ENCODE measurements at regions not wholly inside any gene's neighbourhood (a gene's known extent, or its start where the extent isn't known, plus 50 kb on each side); places are given as distances from the start of the nearest gene placed in this dataset.

DNA sequence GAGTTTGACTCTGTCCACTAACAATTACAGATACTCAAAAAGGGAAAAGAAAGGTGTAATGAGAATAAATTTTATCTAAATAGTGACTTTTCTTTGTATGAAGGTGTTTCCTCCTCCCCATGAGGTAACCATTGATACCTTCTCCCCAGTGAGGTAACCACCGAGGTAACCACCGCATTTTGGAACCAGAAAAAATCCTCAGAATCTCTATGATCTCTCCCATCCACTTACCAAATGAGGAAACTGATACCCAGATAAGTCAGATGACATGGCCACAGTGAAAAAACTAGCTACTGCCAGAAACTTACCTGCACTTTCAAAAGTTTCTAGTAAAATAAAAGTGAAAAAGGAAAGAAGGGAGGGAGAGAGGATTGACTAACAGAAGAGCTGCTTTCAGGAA lies 124.0 kb upstream of the FNDC3A start:
- TF ChIP-seq GATA2 (IDR thresholded peaks at IDR 0.05; ENCODE audit: low read depth, low read length) (no peak), GATA3 (IDR thresholded peaks at IDR 0.05; ENCODE audit: low read depth, low read length) (no peak)

DNA sequence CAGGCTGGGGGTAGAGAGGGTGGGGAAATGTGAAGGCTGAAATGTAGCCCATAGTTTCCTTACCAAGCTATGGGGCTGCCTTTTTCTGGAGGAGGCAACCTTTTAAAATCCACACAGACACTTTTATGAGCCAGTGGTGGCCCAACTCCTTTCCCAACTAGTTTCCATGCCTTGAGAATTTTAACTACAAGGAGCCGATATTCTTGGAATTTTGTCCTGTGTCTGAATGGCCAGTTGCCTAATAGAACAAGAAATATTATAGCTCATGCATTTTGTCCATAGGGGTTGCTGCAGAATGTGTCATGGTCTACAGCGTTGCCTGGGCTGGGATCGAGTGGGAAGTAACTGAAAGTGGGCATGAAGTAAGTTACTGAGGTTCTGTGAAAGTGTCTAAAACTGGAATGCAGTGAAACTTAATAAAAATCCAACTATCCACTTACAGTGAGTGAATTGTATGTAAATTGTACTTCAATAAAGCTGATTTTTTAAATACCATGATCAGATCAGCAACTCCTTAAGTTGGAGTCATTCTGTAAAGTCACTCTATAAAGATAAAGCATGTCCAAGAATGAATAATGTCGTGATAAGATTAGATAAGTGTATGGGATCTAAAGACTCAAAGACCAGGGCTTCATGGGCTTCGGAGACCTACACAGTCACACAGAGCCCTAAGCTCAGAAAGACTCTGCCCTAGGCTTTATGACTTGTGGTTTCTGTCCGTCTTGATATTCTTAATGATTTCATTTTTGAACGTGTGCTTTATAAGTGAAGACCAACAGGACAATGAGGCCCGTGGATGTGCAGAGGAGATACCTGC lies 122.6 kb upstream of the FNDC3A start:
- no peak for TF ChIP-seq GATA2 (IDR thresholded peaks at IDR 0.05; ENCODE audit: low read depth, low read length)
- TF ChIP-seq GATA3 (IDR thresholded peaks at IDR 0.05; ENCODE audit: low read depth, low read length): no peak

DNA sequence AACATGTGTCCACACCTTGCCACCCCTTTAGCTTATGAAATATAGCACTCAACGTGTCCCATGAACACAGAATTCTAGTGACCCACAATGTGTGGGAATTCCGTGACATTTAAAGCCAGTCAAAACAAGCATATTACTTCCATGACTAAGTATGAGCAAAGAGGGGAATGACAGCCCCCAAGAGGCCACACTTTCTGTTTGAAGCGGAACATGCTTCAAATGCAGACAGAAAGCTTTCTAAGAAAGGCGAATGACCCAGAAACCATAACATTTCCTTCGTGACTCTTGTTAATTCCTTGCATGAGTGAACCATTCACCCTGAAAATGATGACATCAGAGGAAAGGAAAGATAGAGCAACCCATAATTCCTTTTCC lies 122.0 kb upstream of the FNDC3A start:
- no peak for TF ChIP-seq GATA2 (IDR thresholded peaks at IDR 0.05; ENCODE audit: low read depth, low read length)
- TF ChIP-seq GATA3 (IDR thresholded peaks at IDR 0.05; ENCODE audit: low read depth, low read length): no peak

DNA sequence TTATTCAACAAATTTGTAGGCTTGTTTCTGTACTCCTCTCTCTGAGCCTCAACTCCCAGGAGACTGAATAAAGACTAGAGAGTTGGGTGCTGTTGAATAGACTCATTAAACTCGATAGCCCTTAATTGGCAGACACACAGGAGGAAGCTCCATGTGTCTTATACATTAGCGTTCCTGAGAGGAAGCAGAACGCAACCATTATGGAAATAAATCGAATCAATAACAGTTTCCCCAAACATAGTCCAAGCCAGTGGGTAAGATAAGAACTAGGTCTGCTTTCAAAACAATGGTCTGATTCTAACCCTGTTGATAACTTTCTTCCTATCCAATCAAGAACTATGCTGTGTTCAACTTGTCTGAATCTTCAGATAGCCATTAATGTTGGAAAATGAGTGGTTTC lies 118.1 kb upstream of the FNDC3A start:
- TF ChIP-seq GATA3 (IDR thresholded peaks at IDR 0.05; ENCODE audit: low read depth, low read length) (no peak), GATA2 (IDR thresholded peaks at IDR 0.05; ENCODE audit: low read depth, low read length) (no peak)

DNA sequence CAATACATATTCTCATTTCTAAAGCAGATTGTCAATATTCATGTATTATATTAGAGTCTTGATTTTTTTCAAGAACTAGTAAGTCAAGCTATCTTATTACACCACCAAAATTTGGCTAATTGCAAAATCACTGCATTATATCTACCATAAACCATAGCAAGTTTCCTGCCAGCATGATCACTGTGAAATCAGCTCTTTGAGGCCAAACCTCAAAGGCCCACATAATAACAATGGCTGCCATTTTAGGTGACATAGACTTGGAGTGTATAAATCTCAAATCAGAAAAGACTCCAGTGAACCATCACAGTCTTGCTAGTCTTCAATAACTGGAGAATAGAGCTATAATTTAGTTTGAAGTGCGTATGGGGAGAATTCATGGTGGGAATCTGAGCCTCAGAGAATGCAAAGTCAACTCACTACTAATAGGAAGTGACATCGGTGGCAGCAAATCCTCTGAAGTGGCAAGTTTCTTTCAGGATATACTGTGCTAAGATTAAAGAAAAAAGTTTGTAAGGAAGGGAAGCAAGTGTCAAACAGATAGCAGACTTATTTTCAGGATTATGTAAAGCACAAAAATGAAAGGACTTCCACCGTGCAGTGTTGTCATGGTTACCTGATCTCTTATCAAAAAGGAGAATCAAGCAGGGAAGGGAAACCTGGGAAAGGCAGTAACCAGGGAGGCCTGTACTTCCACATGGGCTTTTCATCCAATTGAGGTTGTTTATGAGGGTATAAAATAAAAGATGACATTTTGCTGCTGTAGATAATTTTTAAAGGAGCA lies 117.4 kb upstream of the FNDC3A start:
- TF ChIP-seq GATA2 (IDR thresholded peaks at IDR 0.05; ENCODE audit: low read depth, low read length): peak; percentile 90
- peak; percentile 87 for TF ChIP-seq GATA3 (IDR thresholded peaks at IDR 0.05; ENCODE audit: low read depth, low read length)

DNA sequence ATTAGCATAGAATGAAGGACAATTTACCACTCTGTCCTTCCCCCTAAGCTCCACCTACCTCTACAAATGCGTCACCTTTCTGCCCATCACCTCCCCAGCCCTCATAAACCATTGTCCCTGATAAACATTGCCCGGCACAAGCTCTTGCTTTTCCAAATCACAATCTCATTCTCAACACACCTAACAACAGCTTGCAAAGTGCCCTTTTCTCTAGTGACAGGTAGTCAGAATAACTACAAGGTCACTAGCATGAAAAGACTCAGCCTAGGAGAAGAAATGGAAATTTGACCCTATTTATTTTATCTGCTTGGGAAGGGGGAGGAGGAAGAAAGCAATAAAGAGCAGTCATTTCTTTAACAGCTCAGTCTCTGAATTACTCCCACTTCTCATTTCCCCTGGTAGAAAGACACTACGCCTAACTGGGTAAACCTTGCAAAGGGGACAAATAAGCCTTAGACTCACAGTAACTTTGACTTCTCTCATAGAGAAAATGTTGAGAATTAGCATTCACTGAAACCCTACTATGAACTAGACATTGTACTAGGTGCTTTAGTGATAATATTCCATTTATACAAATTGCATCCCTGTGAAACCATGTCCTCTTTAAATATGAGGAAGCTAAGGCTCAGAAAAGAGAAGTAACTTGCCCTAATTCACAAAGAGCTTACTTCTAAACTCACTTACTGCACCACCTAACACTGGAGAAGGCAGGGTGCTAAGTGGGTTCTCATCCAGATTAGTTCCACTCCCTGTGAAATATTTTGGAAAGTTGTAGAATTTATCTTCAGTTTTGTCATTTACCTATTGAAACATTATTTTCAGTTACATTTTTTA lies 116.2 kb upstream of the FNDC3A start:
- TF ChIP-seq GATA2 (IDR thresholded peaks at IDR 0.05; ENCODE audit: low read depth, low read length) (no peak), GATA3 (IDR thresholded peaks at IDR 0.05; ENCODE audit: low read depth, low read length) (no peak)

DNA sequence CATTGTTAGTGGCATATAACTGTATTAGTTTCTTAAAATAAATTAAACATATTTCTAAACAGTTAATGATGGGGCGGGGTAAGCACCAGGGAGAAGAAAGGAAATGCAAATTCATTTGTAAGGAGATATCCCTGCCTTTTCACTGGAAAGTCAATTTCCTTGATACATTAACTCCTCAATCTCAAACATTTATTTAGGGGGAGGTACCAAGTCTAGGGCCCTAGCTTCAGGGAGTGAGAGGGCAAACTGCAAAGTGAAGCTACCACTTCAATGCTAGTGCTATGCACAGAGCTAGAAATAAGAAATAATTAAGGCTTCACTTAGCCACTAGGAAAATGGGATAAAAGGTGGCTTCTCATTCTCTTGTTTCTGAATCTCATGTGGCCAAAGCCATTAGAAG lies 115.3 kb upstream of the FNDC3A start:
- TF ChIP-seq GATA3 (IDR thresholded peaks at IDR 0.05; ENCODE audit: low read depth, low read length): no peak
- TF ChIP-seq GATA2 (IDR thresholded peaks at IDR 0.05; ENCODE audit: low read depth, low read length): no peak

DNA sequence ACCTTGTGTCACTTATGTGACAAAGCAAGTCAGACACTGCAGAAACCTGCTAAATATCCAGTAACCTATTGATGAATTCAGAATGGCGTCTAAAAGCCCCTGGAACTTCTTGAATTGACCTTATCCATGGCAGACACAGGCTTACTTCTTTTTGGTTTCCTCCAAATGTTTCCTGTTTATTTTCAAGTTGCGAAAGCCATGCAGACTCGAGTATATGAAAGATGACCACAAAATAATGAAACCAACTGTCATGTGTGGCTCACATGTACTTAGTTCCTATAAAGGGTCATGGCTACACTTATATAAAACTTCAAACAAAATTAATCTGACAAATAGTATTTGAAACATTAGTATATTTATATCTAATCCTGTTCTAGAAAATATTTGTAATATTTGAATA lies 113.1 kb upstream of the FNDC3A start:
- TF ChIP-seq GATA2 (IDR thresholded peaks at IDR 0.05; ENCODE audit: low read depth, low read length): no peak
- TF ChIP-seq GATA3 (IDR thresholded peaks at IDR 0.05; ENCODE audit: low read depth, low read length): no peak

DNA sequence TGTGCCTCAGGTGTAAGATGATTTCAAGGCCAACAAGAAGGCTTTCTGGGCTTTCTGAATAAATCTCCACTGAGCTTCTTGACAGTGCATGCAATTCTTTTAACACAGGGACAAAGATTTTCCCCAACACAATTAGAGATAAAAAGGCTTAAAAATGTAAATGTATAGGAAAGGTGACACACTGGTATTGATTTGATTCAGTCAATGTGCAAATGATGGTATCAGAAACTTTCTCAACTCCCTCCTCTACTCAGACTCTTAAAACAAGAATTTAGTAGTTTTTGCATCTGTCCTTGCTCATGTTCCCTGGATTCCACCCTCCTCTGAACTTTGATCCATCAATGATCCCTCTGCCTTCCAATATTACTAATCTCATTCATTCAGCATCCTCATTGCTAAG lies 111.6 kb upstream of the FNDC3A start:
- TF ChIP-seq GATA2 (IDR thresholded peaks at IDR 0.05; ENCODE audit: low read depth, low read length) (no peak), GATA3 (IDR thresholded peaks at IDR 0.05; ENCODE audit: low read depth, low read length) (no peak)

DNA sequence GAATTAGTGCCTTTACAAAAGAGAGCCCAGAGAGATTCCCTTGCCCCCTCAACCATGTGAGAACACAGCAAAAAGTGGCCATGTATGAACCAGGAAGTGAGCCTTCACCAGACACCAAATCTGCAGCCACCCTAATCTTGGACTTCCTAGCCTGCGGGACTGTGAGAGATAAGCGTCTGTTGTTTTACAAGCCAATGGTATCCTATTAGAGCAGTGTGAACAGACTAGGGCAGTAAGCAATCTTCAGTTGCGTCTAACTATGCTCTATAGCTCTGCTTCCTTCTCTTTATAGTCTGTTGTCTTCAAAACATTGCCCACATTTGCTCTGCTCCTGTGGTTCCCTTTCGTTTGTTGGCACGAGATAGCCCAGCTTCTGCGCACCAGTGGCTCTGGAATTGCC lies 109.5 kb upstream of the FNDC3A start:
- TF ChIP-seq GATA2 (IDR thresholded peaks at IDR 0.05; ENCODE audit: low read depth, low read length) (no peak), GATA3 (IDR thresholded peaks at IDR 0.05; ENCODE audit: low read depth, low read length) (no peak)

DNA sequence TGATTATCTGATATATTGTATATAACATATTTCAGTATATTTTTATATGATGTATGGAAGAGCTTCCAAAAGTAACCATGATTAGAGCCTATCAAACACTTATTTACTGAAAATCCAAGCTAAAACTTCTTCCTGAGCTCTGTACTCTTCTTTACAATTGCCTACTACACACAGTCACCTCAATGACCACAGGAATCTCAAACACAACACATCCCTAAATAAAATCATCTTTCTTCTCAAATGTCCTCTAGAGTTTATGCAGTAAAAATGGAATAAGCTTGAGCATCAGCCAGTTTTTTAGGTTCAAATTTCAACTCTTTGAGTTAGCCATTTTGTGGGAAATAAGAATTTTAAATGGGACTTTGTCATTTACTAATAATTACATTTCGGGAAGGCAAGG lies 102.6 kb upstream of the FNDC3A start:
- no peak for TF ChIP-seq GATA2 (IDR thresholded peaks at IDR 0.05; ENCODE audit: low read depth, low read length)

DNA sequence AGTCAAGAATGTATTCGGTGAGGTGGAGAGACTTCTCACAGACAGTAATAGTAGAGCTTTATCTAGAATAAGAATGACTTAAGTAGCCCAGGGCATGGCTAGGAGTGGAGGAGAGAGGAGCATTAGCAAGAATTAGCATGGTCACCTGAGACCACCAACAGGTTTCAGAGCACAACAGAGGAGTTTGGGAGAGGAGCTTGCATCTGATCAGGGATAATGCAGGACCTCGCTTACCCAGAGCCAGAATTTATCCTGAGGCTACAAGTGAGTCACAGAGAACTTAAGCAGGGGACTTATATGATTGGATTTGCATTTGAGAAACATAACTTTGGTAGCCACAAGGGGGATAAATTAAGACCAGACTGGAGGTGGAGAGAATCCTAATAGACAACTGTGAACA lies 102.1 kb upstream of the FNDC3A start:
- TF ChIP-seq GATA3 (IDR thresholded peaks at IDR 0.05; ENCODE audit: low read depth, low read length): no peak
- no peak for TF ChIP-seq GATA2 (IDR thresholded peaks at IDR 0.05; ENCODE audit: low read depth, low read length)

DNA sequence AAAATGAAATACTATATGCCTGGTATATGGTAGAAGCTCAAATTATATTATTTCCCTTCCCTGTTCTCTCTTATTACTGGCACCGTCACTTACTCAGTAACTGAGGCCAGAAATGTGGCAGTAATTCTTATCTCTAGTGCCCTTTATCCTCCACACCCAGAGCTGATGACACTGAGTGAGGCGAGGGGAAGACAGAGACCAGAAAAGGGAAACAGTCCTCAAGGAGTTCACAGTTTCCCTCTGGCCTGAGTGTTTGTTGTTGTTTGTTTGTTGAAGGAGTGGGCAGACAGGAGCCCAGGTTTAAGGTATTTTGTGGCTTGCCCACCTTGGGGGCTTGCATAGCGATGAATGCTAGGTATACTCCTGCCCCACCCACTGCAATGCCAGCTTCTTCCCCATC lies 101.5 kb upstream of the FNDC3A start:
- no peak for TF ChIP-seq GATA3 (IDR thresholded peaks at IDR 0.05; ENCODE audit: low read depth, low read length)
- TF ChIP-seq GATA2 (IDR thresholded peaks at IDR 0.05; ENCODE audit: low read depth, low read length): no peak

DNA sequence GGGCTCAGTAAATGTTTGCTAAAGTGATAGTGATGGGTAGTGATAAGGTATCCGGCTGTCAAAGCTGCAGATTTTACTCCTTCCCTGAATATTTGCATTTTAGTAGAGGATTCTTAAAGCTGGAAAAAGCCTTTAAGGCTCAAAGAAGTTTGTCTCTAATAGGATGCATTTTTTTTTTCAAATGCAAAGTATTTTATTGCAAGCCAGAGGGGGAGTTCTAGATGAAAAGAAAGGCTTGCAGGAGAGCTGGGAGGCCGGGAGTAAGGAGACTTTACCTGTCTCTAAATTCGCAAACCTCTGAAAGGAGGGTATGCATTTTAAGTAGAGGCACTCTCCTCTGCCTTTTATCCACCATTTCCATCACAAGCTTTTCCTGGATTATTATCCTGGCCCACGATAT lies 100.7 kb upstream of the FNDC3A start:
- TF ChIP-seq GATA2 (IDR thresholded peaks at IDR 0.05; ENCODE audit: low read depth, low read length) (no peak), GATA3 (IDR thresholded peaks at IDR 0.05; ENCODE audit: low read depth, low read length) (no peak)
